Left ventricle myocardium inferior (tissue), 1 donor: ENCODE measurements at regions not wholly inside any gene's neighbourhood (a gene's known extent, or its start where the extent isn't known, plus 50 kb on each side); places are given as distances from the start of the nearest gene placed in this dataset.

Experiments
- DNase-seq: peaks from one replicate; pipeline ENCODE4 v3.0.0-alpha.2; 2020
- H3K27ac ChIP-seq: fragments of 200-600 bp; replicated peaks from 2 replicates; pipeline ENCODE4 v1.8.0; 2021
- H3K27me3 ChIP-seq: fragments of 200-600 bp; 2 replicates; pipeline ENCODE4 v1.8.0; 2021; ENCODE audit warnings: low read depth
- H3K36me3 ChIP-seq: fragments of 200-600 bp; 2 replicates; pipeline ENCODE4 v1.8.0; 2021
- H3K4me1 ChIP-seq: fragments of 200-600 bp; 2 replicates; pipeline ENCODE4 v1.8.0; 2021
- H3K4me3 ChIP-seq: fragments of 200-600 bp; 2 replicates; pipeline ENCODE4 v1.8.0; 2021; ENCODE audit warnings: mild to moderate bottlenecking, moderate library complexity
- H3K9me3 ChIP-seq: fragments of 200-600 bp; replicated peaks from 2 replicates; pipeline ENCODE4 v1.8.0; 2021
- CTCF ChIP-seq: fragments of 200-600 bp; IDR thresholded peaks from 2 replicates; pipeline ENCODE4 v1.8.0; 2021; ENCODE audit warnings: antibody characterized with exemption, mild to moderate bottlenecking, borderline replicate concordance
- intact Hi-C: fragments of 100-400 bp; cut with micrococcal nuclease; formaldehyde crosslinking; loops from one replicate; pipeline ENCODE4 v1.11.0; 2022
- donor health status: DM: no; HTN: yes; CAD: no; lungs with severe emphysema.

- DNase-seq: no peak
- Histone ChIP-seq H3K4me3 (no peak overlapping the region), H3K9me3 (no peaks in the 10 kb centered on the region), H3K36me3 (no peaks in the 10 kb centered on the region), H3K4me1 (no peaks in the 10 kb centered on the region), H3K27me3 (no peaks in the 10 kb centered on the region), H3K27ac (no peak overlapping the region)
- no peak for TF ChIP-seq CTCF
- intact Hi-C loops: no loop called here
These were observed 310.9 kb upstream of the ANO3 start for GRCh38 chr11:26021017-26021416.

GRCh38 chr11:26023057-26023456 lies 308.9 kb upstream of the ANO3 start:
- TF ChIP-seq CTCF: no peak
- Histone ChIP-seq H3K27ac (no peak overlapping the region), H3K27me3 (no peaks in the 10 kb centered on the region), H3K36me3 (no peaks in the 10 kb centered on the region), H3K9me3 (no peaks in the 10 kb centered on the region), H3K4me1 (no peaks in the 10 kb centered on the region), H3K4me3 (no peak overlapping the region)
- intact Hi-C loops: no loop called here
- no peak for DNase-seq

GRCh38 chr11:26025676-26026075 lies 306.3 kb upstream of the ANO3 start:
- Histone ChIP-seq H3K4me3 (no peak overlapping the region), H3K4me1 (no peaks in the 10 kb centered on the region), H3K36me3 (no peaks in the 10 kb centered on the region), H3K27ac (no peak overlapping the region), H3K9me3 (no peaks in the 10 kb centered on the region), H3K27me3 (no peaks in the 10 kb centered on the region)
- intact Hi-C loops: no loop called here
- no peak for DNase-seq
- TF ChIP-seq CTCF: no peak

- H3K27me3 ChIP-seq: no peaks in the 10 kb centered on the region
- no peaks in the 10 kb centered on the region for H3K36me3 ChIP-seq
- H3K4me3 ChIP-seq: no peak overlapping the region
- intact Hi-C loops: no loop called here
- TF ChIP-seq CTCF: no peak
- H3K27ac ChIP-seq: no peak overlapping the region
- no peak for DNase-seq
- H3K9me3 ChIP-seq: no peaks in the 10 kb centered on the region
- H3K4me1 ChIP-seq: no peaks in the 10 kb centered on the region
These were observed 305.9 kb upstream of the ANO3 start for GRCh38 chr11:26026078-26026477.

GRCh38 chr11:26027887-26028286 lies 304.0 kb upstream of the ANO3 start:
- Histone ChIP-seq H3K27ac (no peak overlapping the region), H3K9me3 (no peaks in the 10 kb centered on the region), H3K4me1 (no peaks in the 10 kb centered on the region), H3K4me3 (no peak overlapping the region), H3K36me3 (no peaks in the 10 kb centered on the region), H3K27me3 (no peaks in the 10 kb centered on the region)
- no peak for DNase-seq
- intact Hi-C loops: no loop called here
- no peak for TF ChIP-seq CTCF

GRCh38 chr11:26028393-26028911 lies 303.5 kb upstream of the ANO3 start:
- no peak for DNase-seq
- no peak overlapping the region for H3K27ac ChIP-seq
- intact Hi-C loops: no loop called here
- H3K36me3 ChIP-seq: no peaks in the 10 kb centered on the region
- TF ChIP-seq CTCF: no peak
- H3K4me3 ChIP-seq: no peak overlapping the region
- H3K27me3 ChIP-seq: no peaks in the 10 kb centered on the region
- H3K9me3 ChIP-seq: no peaks in the 10 kb centered on the region
- H3K4me1 ChIP-seq: no peaks in the 10 kb centered on the region
